Stimulated activated CD4-positive, alpha-beta T cell treated with anti-CD3 and anti-CD28 coated beads, TNF-alpha, amount 100 ng/mL, for 1 hour (primary cell): ENCODE measurements at regions not wholly inside any gene's neighbourhood (a gene's known extent, or its start where the extent isn't known, plus 50 kb on each side); places are given as distances from the start of the nearest gene placed in this dataset.

Experiments
- DNase-seq, 3 donors: peaks; one replicate each; pipeline ENCODE4 v3.0.0-alpha.2; 2020; ENCODE audit warnings: low read depth in 3 of 3, low spot score in 1 of 3

GRCh38 chr12:108066583-108067577 lies 62.2 kb upstream of the WSCD2 start:
- DNase-seq: no peak

DNA sequence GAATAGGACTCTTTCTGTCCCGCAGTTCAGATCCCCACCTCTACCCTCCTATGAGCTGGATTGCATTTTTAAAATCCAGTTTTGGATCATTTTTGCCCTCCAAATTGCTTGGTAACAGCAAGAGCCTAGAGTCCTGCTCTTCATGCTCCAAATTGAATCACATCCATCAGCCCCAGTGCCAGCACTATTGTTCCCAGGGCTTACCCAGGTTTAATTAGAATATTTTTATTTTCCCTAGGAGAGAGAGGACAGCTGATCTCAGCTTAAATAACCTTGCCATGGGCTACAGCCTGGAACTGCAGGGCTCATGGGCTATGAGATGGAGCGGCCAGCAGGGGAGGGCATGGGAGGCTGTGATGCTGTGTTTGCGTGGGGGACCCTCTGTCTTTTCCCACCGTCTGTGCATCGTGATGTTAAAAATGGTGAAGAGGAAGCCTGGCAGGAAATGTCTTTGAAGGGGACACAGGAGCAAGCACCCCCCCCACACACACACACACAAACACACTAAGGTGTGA lies 59.4 kb upstream of the WSCD2 start:
- DNase-seq: no peak

DNA sequence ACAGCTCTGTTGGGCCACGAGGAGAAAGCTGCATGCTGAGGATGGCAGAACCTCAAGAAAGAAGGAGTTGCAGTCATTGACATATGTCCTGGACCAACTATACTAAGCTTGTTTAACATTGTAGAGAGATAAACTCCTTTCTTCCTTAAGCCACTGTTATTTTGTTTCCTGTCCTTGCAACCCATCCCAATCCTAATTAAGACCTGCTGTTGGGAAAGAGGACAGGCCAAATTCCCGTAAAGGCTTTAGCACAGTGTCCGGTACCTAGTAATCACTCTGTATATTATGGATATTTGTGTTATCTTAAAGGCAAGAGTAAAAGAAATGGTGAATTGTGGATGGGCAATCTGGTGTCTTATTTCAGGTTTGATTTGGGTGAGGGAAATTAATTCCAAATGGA lies 53.5 kb upstream of the WSCD2 start:
- no peak for DNase-seq

GRCh38 chr12:108076556-108076955 lies 52.5 kb upstream of the WSCD2 start:
- no peak for DNase-seq

DNA sequence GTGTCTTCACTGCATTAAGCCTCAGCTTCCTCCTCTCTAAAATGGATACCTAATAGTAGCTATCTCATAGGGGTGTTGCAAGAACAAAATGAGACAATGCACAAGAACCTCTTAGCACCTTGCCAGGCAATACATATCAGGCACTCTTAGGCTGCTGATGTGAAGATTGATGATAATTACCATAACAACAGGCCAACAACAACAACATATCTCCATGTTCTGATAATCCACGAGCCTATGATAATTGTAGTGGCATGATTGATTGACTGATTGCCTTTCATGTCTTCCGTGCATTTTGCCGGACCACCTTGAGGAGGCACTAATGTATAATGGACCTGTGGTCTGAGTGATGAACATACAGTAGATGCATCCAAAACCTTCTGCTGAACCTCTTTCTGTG lies 50.7 kb upstream of the WSCD2 start:
- DNase-seq: no peak
